ENCODE measurements at regions not wholly inside any gene's neighbourhood (a gene's known extent, or its start where the extent isn't known, plus 50 kb on each side); places are given as distances from the start of the nearest gene placed in this dataset.

GRCh38 chr11:29483831-29484230 lies 533.0 kb downstream of the KCNA4 start:
- TF ChIP-seq CTCF (IDR thresholded peaks at IDR 0.05) (no peak), EZH2 (IDR thresholded peaks at IDR 0.05; ENCODE audit: borderline replicate concordance, insufficient read depth, low read depth, low read length, poor library complexity, severe bottlenecking) (no peak)

Data from B cell (primary cell).